ENCODE measurements at regions not wholly inside any gene's neighbourhood (a gene's known extent, or its start where the extent isn't known, plus 50 kb on each side); places are given as distances from the start of the nearest gene placed in this dataset.

GRCh38 chr7:18257711-18258110, 230.1 kb upstream of the PRPS1L1 start:
- H3K9me2 ChIP-seq (ENCODE audit: insufficient read depth), result no peaks in the 10 kb centered on the region
- DNase-seq (ENCODE audit: low read depth, low spot score) (no peak), ATAC-seq (no peak)
- no peak overlapping the region for H3K4me3 ChIP-seq (replicated peaks in 1 of 2; ENCODE audit: low read depth in 1 of 2, low read length in 2 of 2)
- H4K20me1 ChIP-seq (ENCODE audit: insufficient read depth), result no peaks in the 10 kb centered on the region
- intact Hi-C loops (cut with micrococcal nuclease), result no loop called here
- ChIA-PET CTCF (no interaction called here), RAD21 (ENCODE audit: low non-redundant PET in 1 of 2, low total read pairs in 2 of 2, uncharacterized antibody in 2 of 2, unreplicated experiment in 2 of 2) (no interaction called here), POLR2A (no interaction called here)
- H3K9ac ChIP-seq (ENCODE audit: low read length), result no peak overlapping the region
- peaks cover 0 to 4% of the 10 kb centered on the region in 2 experiments; a peak in 1 of 4 replicates for H3K9me3 ChIP-seq (ENCODE audit: control insufficient read depth in 1 of 2, insufficient read depth in 1 of 2, low read depth in 1 of 2, low read length in 2 of 2)
- H3K4me1 ChIP-seq (ENCODE audit: control insufficient read depth in 1 of 2, insufficient read depth in 2 of 2, low read length in 2 of 2), result no peaks in the 10 kb centered on the region
- H3K36me3 ChIP-seq (ENCODE audit: control insufficient read depth in 1 of 2, insufficient read depth in 2 of 2, low read length in 2 of 2), result no peaks in the 10 kb centered on the region
- no TSS peak for BruUV-seq (replicated peaks)
- TF ChIP-seq CEBPB (IDR thresholded peaks at IDR 0.05; ENCODE audit: low read depth) (no peak), FOSL1 (IDR thresholded peaks at IDR 0.05; ENCODE audit: low read depth) (no peak), EZH2phosphoT487 (IDR thresholded peaks at IDR 0.05; ENCODE audit: borderline replicate concordance) (no peak), SIN3A (IDR thresholded peaks at IDR 0.05; ENCODE audit: low read depth) (no peak), REST (IDR thresholded peaks at IDR 0.05; ENCODE audit: low read depth) (no peak), EGR1 (IDR thresholded peaks at IDR 0.05; ENCODE audit: low read depth) (no peak), CBX3 (IDR thresholded peaks at IDR 0.05; ENCODE audit: low read depth) (no peak), TCF7L2 (IDR thresholded peaks at IDR 0.05; ENCODE audit: borderline replicate concordance, extremely low read depth, insufficient read depth, insufficient read length) (no peak), EZH2 (IDR thresholded peaks at IDR 0.05) (no peak), ELF1 (IDR thresholded peaks at IDR 0.05; ENCODE audit: borderline replicate concordance, low read depth) (no peak), RAD21 (IDR thresholded peaks at IDR 0.05; ENCODE audit: low read depth) (no peak)
- TF ChIP-seq, protein P1, sequence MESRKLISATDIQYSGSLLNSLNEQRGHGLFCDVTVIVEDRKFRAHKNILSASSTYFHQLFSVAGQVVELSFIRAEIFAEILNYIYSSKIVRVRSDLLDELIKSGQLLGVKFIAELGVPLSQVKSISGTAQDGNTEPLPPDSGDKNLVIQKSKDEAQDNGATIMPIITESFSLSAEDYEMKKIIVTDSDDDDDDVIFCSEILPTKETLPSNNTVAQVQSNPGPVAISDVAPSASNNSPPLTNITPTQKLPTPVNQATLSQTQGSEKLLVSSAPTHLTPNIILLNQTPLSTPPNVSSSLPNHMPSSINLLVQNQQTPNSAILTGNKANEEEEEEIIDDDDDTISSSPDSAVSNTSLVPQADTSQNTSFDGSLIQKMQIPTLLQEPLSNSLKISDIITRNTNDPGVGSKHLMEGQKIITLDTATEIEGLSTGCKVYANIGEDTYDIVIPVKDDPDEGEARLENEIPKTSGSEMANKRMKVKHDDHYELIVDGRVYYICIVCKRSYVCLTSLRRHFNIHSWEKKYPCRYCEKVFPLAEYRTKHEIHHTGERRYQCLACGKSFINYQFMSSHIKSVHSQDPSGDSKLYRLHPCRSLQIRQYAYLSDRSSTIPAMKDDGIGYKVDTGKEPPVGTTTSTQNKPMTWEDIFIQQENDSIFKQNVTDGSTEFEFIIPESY (IDR thresholded peaks at IDR 0.05; ENCODE audit: extremely low read depth, insufficient replicate concordance, low read length), result no peak
- TF ChIP-seq, protein P2, sequence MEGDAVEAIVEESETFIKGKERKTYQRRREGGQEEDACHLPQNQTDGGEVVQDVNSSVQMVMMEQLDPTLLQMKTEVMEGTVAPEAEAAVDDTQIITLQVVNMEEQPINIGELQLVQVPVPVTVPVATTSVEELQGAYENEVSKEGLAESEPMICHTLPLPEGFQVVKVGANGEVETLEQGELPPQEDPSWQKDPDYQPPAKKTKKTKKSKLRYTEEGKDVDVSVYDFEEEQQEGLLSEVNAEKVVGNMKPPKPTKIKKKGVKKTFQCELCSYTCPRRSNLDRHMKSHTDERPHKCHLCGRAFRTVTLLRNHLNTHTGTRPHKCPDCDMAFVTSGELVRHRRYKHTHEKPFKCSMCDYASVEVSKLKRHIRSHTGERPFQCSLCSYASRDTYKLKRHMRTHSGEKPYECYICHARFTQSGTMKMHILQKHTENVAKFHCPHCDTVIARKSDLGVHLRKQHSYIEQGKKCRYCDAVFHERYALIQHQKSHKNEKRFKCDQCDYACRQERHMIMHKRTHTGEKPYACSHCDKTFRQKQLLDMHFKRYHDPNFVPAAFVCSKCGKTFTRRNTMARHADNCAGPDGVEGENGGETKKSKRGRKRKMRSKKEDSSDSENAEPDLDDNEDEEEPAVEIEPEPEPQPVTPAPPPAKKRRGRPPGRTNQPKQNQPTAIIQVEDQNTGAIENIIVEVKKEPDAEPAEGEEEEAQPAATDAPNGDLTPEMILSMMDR (IDR thresholded peaks at IDR 0.05 in 2 of 3, conservative IDR thresholded peaks at IDR 0.05 in 1 of 3; ENCODE audit: borderline replicate concordance in 1 of 3, insufficient read depth in 1 of 3, low read depth in 2 of 3, low read length in 2 of 3), result no peak
- H3K4me2 ChIP-seq (ENCODE audit: low read length), result no peak overlapping the region
- no peaks in the 10 kb centered on the region for H3K27me3 ChIP-seq (ENCODE audit: insufficient read depth, low read length)
- H3K27ac ChIP-seq (ENCODE audit: low read depth, low read length), result no peak overlapping the region
- no peak overlapping the region for H2AFZ ChIP-seq (ENCODE audit: low read depth, low read length, poor library complexity, severe bottlenecking)
- H3K79me2 ChIP-seq (ENCODE audit: insufficient read depth, low read length), result no peaks in the 10 kb centered on the region
